Transverse colon (tissue), 4 donors: ENCODE measurements at regions not wholly inside any gene's neighbourhood (a gene's known extent, or its start where the extent isn't known, plus 50 kb on each side); places are given as distances from the start of the nearest gene placed in this dataset.

Experiments
- DNase-seq: peaks from one replicate; pipeline ENCODE4 v3.0.0-alpha.2; 2019
- H3K27ac ChIP-seq, 4 donors: fragments of 200-600 bp; sonication (generic); 2 replicates each; pipeline ENCODE4 v1.5.1; 2016 to 2018; ENCODE audit warnings: inconsistent platforms in 4 of 4
- H3K27me3 ChIP-seq: fragments of 200-600 bp; sonication (generic); 2 replicates; pipeline ENCODE4 v1.5.1; 2017; ENCODE audit warnings: inconsistent platforms
- H3K36me3 ChIP-seq, 4 donors: fragments of 200-600 bp; sonication (generic); 2 replicates each; pipeline ENCODE4 v1.5.1; 2017 to 2019; ENCODE audit warnings: inconsistent platforms in 4 of 4
- H3K4me1 ChIP-seq, 4 donors: fragments of 200-600 bp; sonication (generic); 2 replicates each; pipeline ENCODE4 v1.5.1; 2017 to 2020; ENCODE audit warnings: inconsistent platforms in 4 of 4
- H3K4me3 ChIP-seq, 4 donors: fragments of 200-600 bp; sonication (generic); 1 replicate in 1 of 4; 2 replicates in 3 of 4; pipeline versions ENCODE4 v1.5.1 to v1.6.1; 2017 to 2019; ENCODE audit warnings: inconsistent platforms in 4 of 4
- H3K9me3 ChIP-seq, 2 donors: fragments of 200-600 bp; sonication (generic); 2 replicates each; pipeline ENCODE4 v1.5.1; 2017 to 2019; ENCODE audit warnings: inconsistent platforms in 2 of 2
- CTCF ChIP-seq, 5 experiments: fragments of 200-600 bp in 3 of 5; fragments of 450-650 bp in 2 of 5; sonication (generic) in 3 of 5; IDR thresholded peaks; 1 replicate in 2 of 5; 2 replicates in 3 of 5; pipeline ENCODE4 v1.5.1; 2016 to 2017; ENCODE audit warnings: antibody characterized with exemption in 5 of 5, inconsistent platforms in 3 of 5, mild to moderate bottlenecking in 2 of 5, moderate library complexity in 1 of 5
- EP300 ChIP-seq: sonication (generic); formaldehyde crosslinking; IDR thresholded peaks from one replicate; pipeline ENCODE4 v1.6.1; 2017; ENCODE audit warnings: antibody characterized with exemption, low read depth
- POLR2A ChIP-seq: fragments of 450-650 bp; IDR thresholded peaks from one replicate; pipeline ENCODE4 v1.6.1; 2016; ENCODE audit warnings: antibody characterized with exemption, mild to moderate bottlenecking, moderate library complexity
- POLR2AphosphoS5 ChIP-seq, 3 donors: sonication (generic); formaldehyde crosslinking; IDR thresholded peaks; one replicate each; pipeline ENCODE4 v1.6.1; 2016; ENCODE audit warnings: antibody characterized with exemption in 3 of 3
- WGBS, 2 donors: methylation state at CpG; one replicate each; pipeline ENCODE4 v1.1.5; 2018; ENCODE audit warnings: low coverage in 1 of 2; 5-methylcytosine and 5-hydroxymethylcytosine counted together
- in situ Hi-C, 4 donors: fragments of 200-750 bp; cut with MboI; loops; one replicate each; pipeline versions ENCODE4 v1.15.0 to v1.15.1; 2017; ENCODE audit warnings: low sequenced_read_pairs in 3 of 4, low pct_ligation_motif_present in 1 of 4, low pct_unique_long_range_greater_than_20kb in 1 of 4
- intact Hi-C: fragments of 100-400 bp; cut with DNase I; formaldehyde crosslinking; loops from one replicate; pipeline ENCODE4 v1.15.1; 2023; ENCODE audit warnings: low total_unique reads

DNA sequence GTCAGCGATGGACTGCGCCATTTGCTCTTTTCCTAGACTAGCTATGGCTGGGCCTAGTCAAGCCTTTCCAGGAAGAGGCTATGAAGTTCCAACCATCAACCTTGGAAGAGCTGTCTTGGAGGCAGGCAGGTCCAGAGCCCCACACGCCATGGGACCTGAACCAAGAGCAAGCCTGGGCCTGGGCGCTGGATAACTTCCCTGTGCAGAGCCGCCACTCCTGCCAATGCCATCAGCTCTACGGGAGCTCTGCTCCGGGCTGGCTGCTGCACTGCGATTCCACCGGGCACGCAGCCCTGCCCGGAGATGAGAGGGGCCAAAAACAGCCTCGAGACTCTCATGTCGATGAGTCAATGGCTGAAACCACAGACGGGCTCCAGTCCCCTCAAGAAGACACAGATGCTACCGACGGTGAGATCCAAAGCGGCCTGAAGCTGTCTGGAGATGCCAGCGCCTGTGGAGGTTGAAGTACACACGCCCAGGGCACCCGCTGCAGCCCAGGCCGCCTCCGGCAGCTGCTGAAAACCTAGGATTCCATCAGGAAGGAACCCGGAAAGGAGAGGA, 103.7 kb upstream of the SELENOP start:
- WGBS, 2 donors, result 95 to 100% methylated on average over 2 to 23 of the region's 23 CpGs
- Histone ChIP-seq H3K27ac (no peak overlapping the region), H3K4me1 (no peaks in the 10 kb centered on the region), H3K36me3 (no peaks in the 10 kb centered on the region), H3K9me3 (no peaks in the 10 kb centered on the region), H3K4me3 (no peak overlapping the region), H3K27me3 (no peaks in the 10 kb centered on the region)
- DNase-seq, result no peak
- intact Hi-C loops (loop anchor here (5.0 kb wide), 1 partner anchor 1388 kb away; no protein-coding TSS in a partner anchor), in situ Hi-C loops (loop anchor here in 1 of 4 donors (25.0 kb wide), 1 partner anchor 472 kb away; no protein-coding TSS in a partner anchor)
- TF ChIP-seq EP300 (no peak), POLR2A (no peak), POLR2AphosphoS5 (IDR thresholded peaks at IDR 0.05) (no peak)

DNA sequence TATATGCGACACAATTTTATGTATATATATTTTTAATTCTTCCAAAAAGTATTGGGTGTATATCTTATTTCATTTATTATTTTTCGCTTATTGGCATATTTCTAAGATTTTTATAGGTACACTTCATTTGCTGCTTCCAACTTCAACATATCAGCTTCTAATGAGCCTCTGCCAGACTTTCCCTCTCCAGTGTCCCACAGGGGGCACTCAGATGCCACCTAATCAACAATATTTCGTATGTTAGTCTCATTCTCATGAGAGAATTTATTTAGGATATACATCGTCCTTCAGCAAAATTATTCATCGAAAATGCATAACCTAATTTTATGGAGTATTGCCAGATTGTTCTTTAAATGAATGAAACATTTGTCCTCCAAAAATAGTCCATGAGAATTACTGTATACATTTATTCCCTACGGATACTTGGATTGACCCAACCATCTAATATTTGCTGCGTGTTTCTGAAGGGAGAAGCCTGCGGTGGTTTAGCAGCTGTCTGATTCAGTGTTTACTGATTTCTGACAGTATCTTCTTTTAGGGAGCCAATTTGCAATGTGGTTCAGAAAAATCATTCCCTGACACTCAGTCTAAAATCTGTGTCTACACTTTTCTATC, 100.6 kb upstream of the SELENOP start:
- WGBS, 2 donors, result 67 to 76% methylated on average over 8 of the region's 8 CpGs
- no peak for DNase-seq
- peaks cover 11% of the 10 kb centered on the region for H3K27me3 ChIP-seq
- no peaks in the 10 kb centered on the region for H3K36me3 ChIP-seq
- no peak overlapping the region for H3K4me3 ChIP-seq
- peaks cover 0 to 7% (median 3%) of the 10 kb centered on the region in 4 donors for H3K4me1 ChIP-seq
- H3K9me3 ChIP-seq, result no peaks in the 10 kb centered on the region
- intact Hi-C loops (no loop called here), in situ Hi-C loops (loop anchor here in 1 of 4 donors (25.0 kb wide), 1 partner anchor 475 kb away; no protein-coding TSS in a partner anchor)
- no peak overlapping the region for H3K27ac ChIP-seq
- TF ChIP-seq EP300 (no peak), CTCF (IDR thresholded peaks at IDR 0.05) (peak in 1 of 5 experiments; percentile 8)

DNA sequence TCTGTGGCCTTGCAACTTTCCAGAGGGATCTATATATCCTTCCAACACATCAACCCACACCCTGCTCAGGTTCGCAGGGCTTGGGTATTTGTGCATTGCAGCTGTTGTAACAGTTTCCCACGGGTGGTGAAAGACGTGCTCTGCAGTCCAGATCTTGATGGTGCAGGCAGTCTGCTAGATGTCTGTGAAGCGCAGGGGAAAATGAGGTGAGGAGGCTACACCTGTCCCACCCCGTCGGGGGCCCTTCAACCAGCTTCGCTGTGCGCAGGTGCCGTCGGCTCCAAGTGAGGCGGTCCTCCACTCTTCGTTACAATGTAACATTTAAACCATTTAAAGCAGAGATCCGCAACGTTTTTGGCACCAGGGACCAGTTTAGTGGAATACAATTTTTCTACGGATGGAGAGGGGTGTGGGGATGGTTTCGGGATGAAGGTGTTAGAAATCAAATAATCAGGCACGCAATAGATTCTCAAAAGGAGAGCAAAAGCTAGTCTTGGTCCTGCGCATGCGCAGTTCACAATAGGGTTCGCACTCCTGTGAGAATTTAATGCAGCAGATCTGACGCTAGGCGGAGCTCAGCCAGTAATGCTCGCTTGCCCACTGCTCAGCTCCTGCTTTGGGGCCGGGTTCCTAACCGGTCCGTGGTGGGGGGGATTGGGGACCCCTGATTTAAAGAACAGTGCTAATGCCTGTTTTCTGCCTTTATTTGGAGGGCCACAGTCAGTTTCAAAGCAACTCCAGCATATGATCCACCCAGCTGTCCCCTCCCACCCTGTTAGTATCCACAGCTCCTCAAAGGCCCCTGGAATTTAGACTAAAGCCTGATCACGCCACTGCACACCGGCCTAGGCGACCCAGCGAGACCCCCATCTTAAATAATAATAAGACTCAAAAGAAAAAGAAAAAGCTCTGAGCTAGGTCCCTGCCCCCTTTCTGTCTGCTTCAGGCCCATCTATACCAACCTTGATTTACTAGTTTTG, 97.1 kb upstream of the SELENOP start:
- peak; percentile 91 for DNase-seq
- WGBS, 2 donors, result 4 to 15% methylated on average over 4 to 30 of the region's 30 CpGs
- TF ChIP-seq CTCF (IDR thresholded peaks at IDR 0.05) (peak; percentile 78 to 89 (median 84)), POLR2A (no peak), POLR2AphosphoS5 (IDR thresholded peaks at IDR 0.05) (no peak), EP300 (no peak)
- H3K27ac ChIP-seq, result no peak overlapping the region
- no peaks in the 10 kb centered on the region for H3K36me3 ChIP-seq
- H3K27me3 ChIP-seq, result peaks cover 37% of the 10 kb centered on the region
- no peaks in the 10 kb centered on the region for H3K9me3 ChIP-seq
- intact Hi-C loops, result no loop called here
- peak overlapping the region; percentile 16 to 46 (median 30) for H3K4me3 ChIP-seq
- H3K4me1 ChIP-seq, result peaks cover 0 to 7% (median 3%) of the 10 kb centered on the region in 4 donors
- in situ Hi-C loops, result loop anchor here in 1 of 4 donors (10.0 to 25.0 kb wide), 2 partner anchors 136 to 479 kb away; partner anchors contain the start of gene ANXA2R

DNA sequence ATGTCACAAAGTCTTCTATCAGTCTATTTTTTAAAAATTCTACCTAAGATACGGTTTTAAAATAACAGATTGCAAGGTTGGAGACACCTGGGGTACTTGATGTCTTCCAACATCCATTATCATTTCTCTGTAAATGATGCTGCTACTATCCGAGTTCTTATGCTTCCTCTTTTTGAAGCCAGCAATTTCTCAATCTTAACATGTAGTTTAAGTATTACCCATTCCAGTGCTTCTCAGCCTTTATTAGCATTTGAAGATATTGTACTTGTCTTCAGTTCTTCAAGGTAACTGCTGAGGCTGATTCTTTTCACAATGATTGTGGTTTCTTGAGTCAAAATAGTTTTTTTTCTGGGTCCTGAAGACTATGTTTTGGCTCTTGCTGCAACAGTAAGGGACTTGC, 96.4 kb upstream of the SELENOP start:
- intact Hi-C loops, result no loop called here
- 45 to 49% methylated on average over 2 of the region's 2 CpGs for WGBS, 2 donors
- no peak overlapping the region for H3K27ac ChIP-seq
- no peaks in the 10 kb centered on the region for H3K36me3 ChIP-seq
- TF ChIP-seq POLR2A, result no peak
- TF ChIP-seq POLR2AphosphoS5 (IDR thresholded peaks at IDR 0.05), result no peak
- TF ChIP-seq CTCF (IDR thresholded peaks at IDR 0.05), result no peak
- TF ChIP-seq EP300, result no peak
- peaks cover 0 to 7% (median 3%) of the 10 kb centered on the region in 4 donors for H3K4me1 ChIP-seq
- H3K4me3 ChIP-seq, result peak overlapping the region in 2 of 4 donors; percentile 36 to 46
- in situ Hi-C loops, result loop anchor here in 1 of 4 donors (10.0 to 25.0 kb wide), 2 partner anchors 137 to 479 kb away; partner anchors contain the start of gene ANXA2R
- H3K27me3 ChIP-seq, result peaks cover 37% of the 10 kb centered on the region
- no peaks in the 10 kb centered on the region for H3K9me3 ChIP-seq
- no peak for DNase-seq
